ENCODE measurements at regions not wholly inside any gene's neighbourhood (a gene's known extent, or its start where the extent isn't known, plus 50 kb on each side); places are given as distances from the start of the nearest gene placed in this dataset.

GRCh38 chr3:36212251-36212650 is 168.1 kb upstream of the STAC start:
- DNase-seq, result no peak
- Histone ChIP-seq H3K79me2 (ENCODE audit: low read length) (no peaks in the 10 kb centered on the region), H2AFZ (ENCODE audit: low read length) (no peak overlapping the region), H3K27me3 (ENCODE audit: low read length) (no peaks in the 10 kb centered on the region), H3K27ac (ENCODE audit: low read length) (no peak overlapping the region), H3K4me2 (ENCODE audit: low read depth, low read length, poor library complexity, severe bottlenecking) (no peak overlapping the region), H3K4me1 (ENCODE audit: low read length) (no peaks in the 10 kb centered on the region), H3K9ac (ENCODE audit: low read length) (no peak overlapping the region), H3K4me3 (ENCODE audit: low read length) (no peak overlapping the region), H3K36me3 (ENCODE audit: insufficient read depth, low read length) (no peaks in the 10 kb centered on the region), H4K20me1 (ENCODE audit: insufficient read depth, low read depth, low read length) (no peaks in the 10 kb centered on the region), H3K9me3 (ENCODE audit: low read length) (no peaks in the 10 kb centered on the region), H3K9me2 (replicated peaks; ENCODE audit: insufficient read depth, low read length) (no peaks in the 10 kb centered on the region)

GRCh38 chr3:36214460-36214859 is 165.8 kb upstream of the STAC start:
- no peaks in the 10 kb centered on the region for H3K4me1 ChIP-seq (ENCODE audit: low read length)
- H4K20me1 ChIP-seq (ENCODE audit: insufficient read depth, low read depth, low read length), result no peaks in the 10 kb centered on the region
- H3K4me2 ChIP-seq (ENCODE audit: low read depth, low read length, poor library complexity, severe bottlenecking), result no peak overlapping the region
- H3K79me2 ChIP-seq (ENCODE audit: low read length), result no peaks in the 10 kb centered on the region
- no peaks in the 10 kb centered on the region for H3K9me3 ChIP-seq (ENCODE audit: low read length)
- no peak overlapping the region for H3K4me3 ChIP-seq (ENCODE audit: low read length)
- no peak overlapping the region for H3K9ac ChIP-seq (ENCODE audit: low read length)
- no peak for DNase-seq
- H3K27me3 ChIP-seq (ENCODE audit: low read length), result no peaks in the 10 kb centered on the region
- H2AFZ ChIP-seq (ENCODE audit: low read length), result no peak overlapping the region
- no peaks in the 10 kb centered on the region for H3K36me3 ChIP-seq (ENCODE audit: insufficient read depth, low read length)
- no peak overlapping the region for H3K27ac ChIP-seq (ENCODE audit: low read length)
- H3K9me2 ChIP-seq (replicated peaks; ENCODE audit: insufficient read depth, low read length), result no peaks in the 10 kb centered on the region

GRCh38 chr3:36215241-36215640 is 165.1 kb upstream of the STAC start:
- no peaks in the 10 kb centered on the region for H3K36me3 ChIP-seq (ENCODE audit: insufficient read depth, low read length)
- H3K27ac ChIP-seq (ENCODE audit: low read length), result no peak overlapping the region
- H3K4me1 ChIP-seq (ENCODE audit: low read length), result no peaks in the 10 kb centered on the region
- no peaks in the 10 kb centered on the region for H3K9me2 ChIP-seq (replicated peaks; ENCODE audit: insufficient read depth, low read length)
- H4K20me1 ChIP-seq (ENCODE audit: insufficient read depth, low read depth, low read length), result no peaks in the 10 kb centered on the region
- H3K9me3 ChIP-seq (ENCODE audit: low read length), result no peaks in the 10 kb centered on the region
- H3K79me2 ChIP-seq (ENCODE audit: low read length), result no peaks in the 10 kb centered on the region
- no peak overlapping the region for H2AFZ ChIP-seq (ENCODE audit: low read length)
- no peak for DNase-seq
- H3K4me3 ChIP-seq (ENCODE audit: low read length), result no peak overlapping the region
- no peak overlapping the region for H3K4me2 ChIP-seq (ENCODE audit: low read depth, low read length, poor library complexity, severe bottlenecking)
- H3K27me3 ChIP-seq (ENCODE audit: low read length), result no peaks in the 10 kb centered on the region
- no peak overlapping the region for H3K9ac ChIP-seq (ENCODE audit: low read length)

- no peaks in the 10 kb centered on the region for H3K27me3 ChIP-seq (ENCODE audit: low read length)
- no peak for DNase-seq
Observed at GRCh38 chr3:36219398-36219797, 160.9 kb upstream of the STAC start.

GRCh38 chr3:36220173-36220572 is 160.1 kb upstream of the STAC start:
- Histone ChIP-seq H3K4me1 (ENCODE audit: low read length) (no peaks in the 10 kb centered on the region), H3K9me3 (ENCODE audit: low read length) (no peaks in the 10 kb centered on the region), H3K9me2 (replicated peaks; ENCODE audit: insufficient read depth, low read length) (no peaks in the 10 kb centered on the region), H2AFZ (ENCODE audit: low read length) (no peak overlapping the region), H3K4me3 (ENCODE audit: low read length) (no peak overlapping the region), H3K36me3 (ENCODE audit: insufficient read depth, low read length) (no peaks in the 10 kb centered on the region), H3K27me3 (ENCODE audit: low read length) (no peaks in the 10 kb centered on the region), H3K4me2 (ENCODE audit: low read depth, low read length, poor library complexity, severe bottlenecking) (no peak overlapping the region), H3K27ac (ENCODE audit: low read length) (no peak overlapping the region), H3K9ac (ENCODE audit: low read length) (no peak overlapping the region), H4K20me1 (ENCODE audit: insufficient read depth, low read depth, low read length) (no peaks in the 10 kb centered on the region), H3K79me2 (ENCODE audit: low read length) (no peaks in the 10 kb centered on the region)
- no peak for DNase-seq

More at GRCh38 chr3:36219398-36219797, 160.9 kb upstream of the STAC start:
- Histone ChIP-seq H3K9ac (ENCODE audit: low read length) (no peak overlapping the region), H3K9me2 (replicated peaks; ENCODE audit: insufficient read depth, low read length) (no peaks in the 10 kb centered on the region), H3K9me3 (ENCODE audit: low read length) (no peaks in the 10 kb centered on the region), H3K36me3 (ENCODE audit: insufficient read depth, low read length) (no peaks in the 10 kb centered on the region), H4K20me1 (ENCODE audit: insufficient read depth, low read depth, low read length) (no peaks in the 10 kb centered on the region), H3K4me1 (ENCODE audit: low read length) (no peaks in the 10 kb centered on the region), H3K4me3 (ENCODE audit: low read length) (no peak overlapping the region), H3K4me2 (ENCODE audit: low read depth, low read length, poor library complexity, severe bottlenecking) (no peak overlapping the region), H3K79me2 (ENCODE audit: low read length) (no peaks in the 10 kb centered on the region), H2AFZ (ENCODE audit: low read length) (no peak overlapping the region), H3K27ac (ENCODE audit: low read length) (no peak overlapping the region)

GRCh38 chr3:36221975-36222374 is 158.3 kb upstream of the STAC start:
- Histone ChIP-seq H2AFZ (ENCODE audit: low read length) (no peak overlapping the region), H3K36me3 (ENCODE audit: insufficient read depth, low read length) (no peaks in the 10 kb centered on the region), H3K4me1 (ENCODE audit: low read length) (no peaks in the 10 kb centered on the region), H3K9me3 (ENCODE audit: low read length) (no peaks in the 10 kb centered on the region), H3K9ac (ENCODE audit: low read length) (no peak overlapping the region), H3K9me2 (replicated peaks; ENCODE audit: insufficient read depth, low read length) (0 out of 2 replicates have a peak, but pooled peaks cover 4% of the 10 kb centered on the region), H3K27me3 (ENCODE audit: low read length) (no peaks in the 10 kb centered on the region), H3K4me3 (ENCODE audit: low read length) (no peak overlapping the region), H3K27ac (ENCODE audit: low read length) (no peak overlapping the region), H3K79me2 (ENCODE audit: low read length) (no peaks in the 10 kb centered on the region), H3K4me2 (ENCODE audit: low read depth, low read length, poor library complexity, severe bottlenecking) (no peak overlapping the region), H4K20me1 (ENCODE audit: insufficient read depth, low read depth, low read length) (no peaks in the 10 kb centered on the region)
- no peak for DNase-seq

- Histone ChIP-seq H3K4me3 (ENCODE audit: low read length) (no peak overlapping the region), H4K20me1 (ENCODE audit: insufficient read depth, low read depth, low read length) (no peaks in the 10 kb centered on the region), H3K36me3 (ENCODE audit: insufficient read depth, low read length) (no peaks in the 10 kb centered on the region), H3K27ac (ENCODE audit: low read length) (no peak overlapping the region), H3K9ac (ENCODE audit: low read length) (no peak overlapping the region), H2AFZ (ENCODE audit: low read length) (no peak overlapping the region), H3K9me2 (replicated peaks; ENCODE audit: insufficient read depth, low read length) (0 out of 2 replicates have a peak, but pooled peaks cover 4% of the 10 kb centered on the region), H3K27me3 (ENCODE audit: low read length) (no peaks in the 10 kb centered on the region), H3K4me1 (ENCODE audit: low read length) (no peaks in the 10 kb centered on the region), H3K79me2 (ENCODE audit: low read length) (no peaks in the 10 kb centered on the region), H3K4me2 (ENCODE audit: low read depth, low read length, poor library complexity, severe bottlenecking) (no peak overlapping the region), H3K9me3 (ENCODE audit: low read length) (no peaks in the 10 kb centered on the region)
- DNase-seq, result no peak
Observed at GRCh38 chr3:36227980-36228379, 152.3 kb upstream of the STAC start.

- DNase-seq, result no peak
- Histone ChIP-seq H2AFZ (ENCODE audit: low read length) (no peak overlapping the region), H3K4me1 (ENCODE audit: low read length) (no peaks in the 10 kb centered on the region), H3K9ac (ENCODE audit: low read length) (no peak overlapping the region), H3K9me3 (ENCODE audit: low read length) (no peaks in the 10 kb centered on the region), H3K4me2 (ENCODE audit: low read depth, low read length, poor library complexity, severe bottlenecking) (no peak overlapping the region), H4K20me1 (ENCODE audit: insufficient read depth, low read depth, low read length) (no peaks in the 10 kb centered on the region), H3K36me3 (ENCODE audit: insufficient read depth, low read length) (no peaks in the 10 kb centered on the region), H3K9me2 (replicated peaks; ENCODE audit: insufficient read depth, low read length) (0 out of 2 replicates have a peak, but pooled peaks cover 4% of the 10 kb centered on the region), H3K79me2 (ENCODE audit: low read length) (no peaks in the 10 kb centered on the region), H3K27ac (ENCODE audit: low read length) (no peak overlapping the region), H3K27me3 (ENCODE audit: low read length) (no peaks in the 10 kb centered on the region), H3K4me3 (ENCODE audit: low read length) (no peak overlapping the region)
Observed at GRCh38 chr3:36229496-36229895, 150.8 kb upstream of the STAC start.

All from Karpas-422 (cell line).